ENCODE measurements at regions not wholly inside any gene's neighbourhood (a gene's known extent, or its start where the extent isn't known, plus 50 kb on each side); places are given as distances from the start of the nearest gene placed in this dataset.

DNA sequence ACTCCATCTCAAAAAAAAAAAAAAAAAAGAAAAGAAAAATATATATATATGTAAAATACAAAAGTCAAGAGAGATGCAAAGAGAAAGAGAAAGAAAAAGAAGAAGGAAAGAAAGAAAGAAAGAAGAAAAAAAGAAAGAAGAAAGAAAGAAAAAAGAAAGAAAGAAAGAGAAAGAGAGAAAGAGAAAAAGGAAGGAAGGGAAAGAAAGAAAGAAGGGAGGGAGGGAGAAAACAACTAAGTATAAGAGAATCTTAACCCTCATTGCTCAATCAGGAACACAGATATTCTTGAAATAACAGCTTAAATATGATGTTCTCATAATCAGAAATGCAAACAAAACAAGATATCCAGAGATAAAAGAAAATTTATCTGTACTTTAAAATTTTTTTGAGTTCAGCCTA, 54.4 kb upstream of the MARCKS start:
- Mint-ChIP-seq H3K4me3 (no peak overlapping the region), H3K36me3 (no peaks in the 10 kb centered on the region), H3K27ac (no peak overlapping the region), H3K9me3 (ENCODE audit: low read depth) (no peaks in the 10 kb centered on the region), H3K27me3 (peaks cover 7% of the 10 kb centered on the region), H3K4me1 (peaks cover 5% of the 10 kb centered on the region)
- CTCF ChIA-PET = interaction anchor here (0.6 kb wide), 1 partner anchor 25 kb away, joined by 3 read pairs; no protein-coding TSS in a partner anchor
- ATAC-seq (no peak), DNase-seq (no peak)

DNA sequence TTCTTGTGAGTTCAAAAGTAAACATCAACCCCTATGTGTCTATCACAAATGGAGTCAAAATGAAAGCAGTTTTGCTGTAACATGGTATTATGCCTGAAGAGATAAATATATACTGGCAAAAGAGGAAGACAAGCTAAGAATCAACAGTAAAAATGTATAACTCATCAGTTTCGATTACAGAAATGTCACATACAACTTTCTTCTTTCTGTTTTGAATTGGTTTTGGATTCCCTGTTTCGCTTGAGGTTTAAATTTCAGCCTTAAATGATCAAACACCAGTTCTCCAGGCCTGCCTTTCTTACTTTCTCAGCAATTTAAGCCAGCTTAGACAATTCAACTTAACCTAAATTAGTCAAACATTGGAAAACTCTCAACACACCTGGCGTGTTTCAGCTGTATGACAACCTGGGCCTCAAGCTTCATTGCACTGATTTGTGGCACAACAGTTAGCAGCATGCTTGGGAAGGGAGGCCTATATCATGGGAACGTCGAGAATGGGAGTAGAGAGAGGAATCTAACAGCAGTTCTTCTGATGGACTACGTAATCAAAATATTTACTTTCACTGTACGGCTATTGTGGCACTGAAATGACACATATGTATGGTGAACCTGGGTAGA, 51.9 kb upstream of the MARCKS start:
- Mint-ChIP-seq H3K4me3 (no peak overlapping the region), H3K27ac (no peak overlapping the region), H3K27me3 (peaks cover 9% of the 10 kb centered on the region), H3K4me1 (peaks cover 5% of the 10 kb centered on the region), H3K9me3 (ENCODE audit: low read depth) (no peaks in the 10 kb centered on the region), H3K36me3 (no peaks in the 10 kb centered on the region)
- CTCF ChIA-PET = interaction anchor here (0.6 kb wide), 1 partner anchor 394 kb away, joined by 4 read pairs; no protein-coding TSS in a partner anchor
- ATAC-seq = no peak
- no peak for DNase-seq

- Mint-ChIP-seq H3K36me3 (no peaks in the 10 kb centered on the region), H3K4me1 (peaks cover 5% of the 10 kb centered on the region), H3K27me3 (peaks cover 5% of the 10 kb centered on the region), H3K27ac (no peak overlapping the region), H3K4me3 (no peak overlapping the region), H3K9me3 (ENCODE audit: low read depth) (no peaks in the 10 kb centered on the region)
- CTCF ChIA-PET = no interaction called here
- ATAC-seq (no peak), DNase-seq (no peak)
Measured at GRCh38 chr6:113805811-113806495, 51.2 kb upstream of the MARCKS start.
